HEK293 (cell line): ENCODE measurements at regions not wholly inside any gene's neighbourhood (a gene's known extent, or its start where the extent isn't known, plus 50 kb on each side); places are given as distances from the start of the nearest gene placed in this dataset.

Source experiments
- CTCF ChIP-seq: fragments of 450-650 bp; formaldehyde crosslinking; IDR thresholded peaks from 2 replicates; pipeline ENCODE4 v1.5.1; 2016; ENCODE audit warnings: missing biosample characterization, missing genetic modification characterization
- YY1 ChIP-seq: fragments of 450-650 bp; formaldehyde crosslinking; IDR thresholded peaks from 2 replicates; pipeline ENCODE4 v1.5.1; 2018; ENCODE audit warnings: missing biosample characterization, missing genetic modification characterization
- ZIC2 ChIP-seq: fragments of 450-650 bp; formaldehyde crosslinking; IDR thresholded peaks from 2 replicates; pipeline ENCODE4 v1.5.1; 2016; ENCODE audit warnings: missing biosample characterization, missing genetic modification characterization
- ZNF274 ChIP-seq, 2 experiments: fragments of 200-500 bp in 1 of 2; fragments of 450-650 bp in 1 of 2; sonication (Bioruptor generic) in 1 of 2; formaldehyde crosslinking in 1 of 2; IDR thresholded peaks; 2 replicates each; pipeline versions ENCODE4 v1.5.1 to v1.6.1; 2014 to 2016; ENCODE audit warnings: borderline replicate concordance in 1 of 2, inconsistent platforms in 1 of 2, low read length in 1 of 2, missing biosample characterization in 1 of 2, missing genetic modification characterization in 1 of 2
- ZNF362 ChIP-seq: fragments of 450-650 bp; formaldehyde crosslinking; IDR thresholded peaks from 2 replicates; pipeline ENCODE4 v1.5.1; 2016; ENCODE audit warnings: missing biosample characterization, missing genetic modification characterization
- ZNF433 ChIP-seq: fragments of 450-650 bp; formaldehyde crosslinking; IDR thresholded peaks from 2 replicates; pipeline ENCODE4 v1.5.1; 2016; ENCODE audit warnings: missing biosample characterization, missing genetic modification characterization, low read depth
- ZNF473 ChIP-seq: fragments of 450-650 bp; formaldehyde crosslinking; IDR thresholded peaks from 2 replicates; pipeline ENCODE4 v1.5.1; 2017; ENCODE audit warnings: missing biosample characterization, missing genetic modification characterization
- ZNF501 ChIP-seq: fragments of 450-650 bp; formaldehyde crosslinking; IDR thresholded peaks from 2 replicates; pipeline ENCODE4 v1.5.1; 2016; ENCODE audit warnings: missing biosample characterization, missing genetic modification characterization

- TF ChIP-seq ZNF362 (tag by site-specific recombination) (no peak), ZNF473 (tag by site-specific recombination) (no peak), ZNF501 (tag by site-specific recombination) (no peak), ZNF433 (tag by site-specific recombination) (no peak), ZIC2 (no peak), ZNF274 (IDR thresholded peaks at IDR 0.05; ENCODE audit: low read length) (no peak), ZNF274 (tag by site-specific recombination; IDR thresholded peaks at IDR 0.05; ENCODE audit: borderline replicate concordance) (no peak), YY1 (tag by site-specific recombination) (no peak), CTCF (tag by site-specific recombination) (no peak)
Observed at GRCh38 chr2:138435701-138436100, 65.9 kb upstream of the SPOPL start.
